ENCODE measurements at regions not wholly inside any gene's neighbourhood (a gene's known extent, or its start where the extent isn't known, plus 50 kb on each side); places are given as distances from the start of the nearest gene placed in this dataset.

GRCh38 chr21:8989261-8989711, 1532.1 kb upstream of the TPTE start:
- TF ChIP-seq POLR2A (IDR thresholded peaks at IDR 0.05): no peak
- no peak for TF ChIP-seq CTCF (IDR thresholded peaks at IDR 0.05)
- TF ChIP-seq EP300 (IDR thresholded peaks at IDR 0.05): no peak
